Fibroblast of skin of abdomen (primary cell): ENCODE measurements at regions not wholly inside any gene's neighbourhood (a gene's known extent, or its start where the extent isn't known, plus 50 kb on each side); places are given as distances from the start of the nearest gene placed in this dataset.
"Not testable (repeated sequence)": the region's sequence is repeated elsewhere in the genome, so short reads cannot be mapped to it uniquely, and the experiment has no call there.

Experiments
- DNase-seq: peaks from one replicate; pipeline ENCODE4 v3.0.0-alpha.2; 2013

- DNase-seq, result no peak
Observed at GRCh38 chr2:84286878-84287277, 172.2 kb downstream of the SUCLG1 start.

- no peak for DNase-seq
Observed at GRCh38 chr2:84285056-84285747, 173.9 kb downstream of the SUCLG1 start.

GRCh38 chr2:84283506-84283905 lies 175.6 kb downstream of the SUCLG1 start:
- DNase-seq, result no peak

- no peak for DNase-seq
Observed at GRCh38 chr2:84281510-84281909, 177.6 kb downstream of the SUCLG1 start.

GRCh38 chr2:84280873-84281272 lies 178.2 kb downstream of the SUCLG1 start:
- no peak for DNase-seq

- no peak for DNase-seq
Observed at GRCh38 chr2:84278386-84278785, 180.7 kb downstream of the SUCLG1 start.

- DNase-seq, result no peak
Observed at GRCh38 chr2:84276590-84277255, 182.4 kb downstream of the SUCLG1 start.

GRCh38 chr2:84273406-84273805 lies 185.7 kb downstream of the SUCLG1 start:
- DNase-seq, result no peak

GRCh38 chr2:84271977-84272376 lies 187.1 kb downstream of the SUCLG1 start:
- DNase-seq, result no peak

- no peak for DNase-seq
Observed at GRCh38 chr2:84257831-84258230, 201.2 kb downstream of the SUCLG1 start.

- DNase-seq, result no peak
Observed at GRCh38 chr2:84251651-84252302, 207.3 kb downstream of the SUCLG1 start.

- no peak for DNase-seq
Observed at GRCh38 chr2:84249140-84249539, 209.9 kb downstream of the SUCLG1 start.

GRCh38 chr2:84247532-84247931 lies 211.5 kb downstream of the SUCLG1 start:
- no peak for DNase-seq

- no peak for DNase-seq
Observed at GRCh38 chr2:84243788-84244733, 215.0 kb downstream of the SUCLG1 start.

GRCh38 chr2:84238907-84239306 lies 220.2 kb downstream of the SUCLG1 start:
- DNase-seq, result no peak

GRCh38 chr2:84236288-84236687 lies 222.8 kb downstream of the SUCLG1 start:
- DNase-seq, result no peak

- DNase-seq, result no peak
Observed at GRCh38 chr2:84234103-84234502, 225.0 kb downstream of the SUCLG1 start.

- DNase-seq, result no peak
Observed at GRCh38 chr2:84231478-84231877, 227.6 kb downstream of the SUCLG1 start.

- no peak for DNase-seq
Observed at GRCh38 chr2:84224121-84224520, 235.0 kb downstream of the SUCLG1 start.

GRCh38 chr2:84223191-84223590 lies 235.9 kb downstream of the SUCLG1 start:
- DNase-seq, result no peak

- DNase-seq, result not testable (repeated sequence)
Observed at GRCh38 chr2:84221102-84221501, 238.0 kb downstream of the SUCLG1 start.

GRCh38 chr2:84217456-84217855 lies 241.6 kb downstream of the SUCLG1 start:
- DNase-seq, result no peak

GRCh38 chr2:84214455-84214854 lies 244.6 kb downstream of the SUCLG1 start:
- DNase-seq, result no peak
